ENCODE measurements at regions not wholly inside any gene's neighbourhood (a gene's known extent, or its start where the extent isn't known, plus 50 kb on each side); places are given as distances from the start of the nearest gene placed in this dataset.

GRCh38 chr6:88532241-88532860, 366.2 kb upstream of the CNR1 start:
- no peak for TF ChIP-seq POLR2A (IDR thresholded peaks at IDR 0.05; ENCODE audit: extremely low read depth, insufficient read length)
- TF ChIP-seq MAX (IDR thresholded peaks at IDR 0.05; ENCODE audit: low read depth, low read length): no peak
